Right atrium auricular region (tissue), 2 donors: ENCODE measurements at regions not wholly inside any gene's neighbourhood (a gene's known extent, or its start where the extent isn't known, plus 50 kb on each side); places are given as distances from the start of the nearest gene placed in this dataset.

Experiments
- DNase-seq: peaks from one replicate; pipeline ENCODE4 v3.0.0-alpha.2; 2019; ENCODE audit warnings: low spot score
- H3K27ac ChIP-seq, 2 donors: fragments of 200-600 bp; sonication (generic); 1 replicate in 1 of 2; 2 replicates in 1 of 2; pipeline ENCODE4 v1.5.1; 2016 to 2019
- H3K27me3 ChIP-seq, 2 donors: fragments of 200-600 bp; sonication (generic); one replicate each; pipeline versions ENCODE4 v1.5.1 to v1.6.0; 2017 to 2019
- H3K36me3 ChIP-seq: fragments of 200-600 bp; sonication (generic); one replicate; pipeline ENCODE4 v1.5.1; 2016
- H3K4me1 ChIP-seq, 2 donors: fragments of 200-600 bp; sonication (generic); one replicate each; pipeline versions ENCODE4 v1.5.1 to v1.6.0; 2017 to 2019
- H3K4me3 ChIP-seq, 2 donors: fragments of 200-600 bp; sonication (generic); 1 replicate in 1 of 2; 2 replicates in 1 of 2; pipeline ENCODE4 v1.5.1; 2017 to 2019; ENCODE audit warnings: mild to moderate bottlenecking in 1 of 2, moderate library complexity in 1 of 2
- H3K9me3 ChIP-seq, 2 donors: fragments of 200-600 bp; sonication (generic); one replicate each; pipeline ENCODE4 v1.5.1; 2019
- TF ChIP-seq, protein P1 (sequence below), 2 donors: fragments of 200-600 bp; sonication (generic); IDR thresholded peaks; one replicate each; pipeline ENCODE4 v1.5.1; 2019; ENCODE audit warnings: antibody characterized with exemption in 2 of 2

DNA sequence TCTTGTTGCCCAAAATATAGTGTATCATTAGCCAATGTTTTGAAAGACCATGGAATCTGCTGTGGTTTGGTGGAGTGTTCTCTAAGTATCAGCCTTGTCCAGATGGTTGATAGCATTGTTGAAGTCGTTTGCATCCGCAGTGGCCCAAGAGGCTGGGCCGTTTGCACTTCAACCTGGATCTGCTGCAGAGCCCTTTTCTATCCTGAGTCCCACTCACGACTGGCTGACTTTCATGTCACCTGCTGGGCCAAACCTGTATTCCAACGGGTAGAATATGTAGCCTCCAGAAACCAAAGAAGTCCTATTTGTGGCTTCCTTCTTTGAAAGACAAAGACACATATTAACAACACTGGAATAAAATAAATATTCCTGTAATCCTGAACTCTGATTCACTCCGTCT, 1154.1 kb downstream of the RPIA start:
- Histone ChIP-seq H3K27ac (no peak overlapping the region), H3K4me3 (no peak overlapping the region), H3K36me3 (no peaks in the 10 kb centered on the region), H3K4me1 (no peaks in the 10 kb centered on the region), H3K27me3 (no peaks in the 10 kb centered on the region), H3K9me3 (no peaks in the 10 kb centered on the region)
- TF ChIP-seq, protein P1, sequence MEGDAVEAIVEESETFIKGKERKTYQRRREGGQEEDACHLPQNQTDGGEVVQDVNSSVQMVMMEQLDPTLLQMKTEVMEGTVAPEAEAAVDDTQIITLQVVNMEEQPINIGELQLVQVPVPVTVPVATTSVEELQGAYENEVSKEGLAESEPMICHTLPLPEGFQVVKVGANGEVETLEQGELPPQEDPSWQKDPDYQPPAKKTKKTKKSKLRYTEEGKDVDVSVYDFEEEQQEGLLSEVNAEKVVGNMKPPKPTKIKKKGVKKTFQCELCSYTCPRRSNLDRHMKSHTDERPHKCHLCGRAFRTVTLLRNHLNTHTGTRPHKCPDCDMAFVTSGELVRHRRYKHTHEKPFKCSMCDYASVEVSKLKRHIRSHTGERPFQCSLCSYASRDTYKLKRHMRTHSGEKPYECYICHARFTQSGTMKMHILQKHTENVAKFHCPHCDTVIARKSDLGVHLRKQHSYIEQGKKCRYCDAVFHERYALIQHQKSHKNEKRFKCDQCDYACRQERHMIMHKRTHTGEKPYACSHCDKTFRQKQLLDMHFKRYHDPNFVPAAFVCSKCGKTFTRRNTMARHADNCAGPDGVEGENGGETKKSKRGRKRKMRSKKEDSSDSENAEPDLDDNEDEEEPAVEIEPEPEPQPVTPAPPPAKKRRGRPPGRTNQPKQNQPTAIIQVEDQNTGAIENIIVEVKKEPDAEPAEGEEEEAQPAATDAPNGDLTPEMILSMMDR (IDR thresholded peaks at IDR 0.05): no peak
- DNase-seq: no peak

DNA sequence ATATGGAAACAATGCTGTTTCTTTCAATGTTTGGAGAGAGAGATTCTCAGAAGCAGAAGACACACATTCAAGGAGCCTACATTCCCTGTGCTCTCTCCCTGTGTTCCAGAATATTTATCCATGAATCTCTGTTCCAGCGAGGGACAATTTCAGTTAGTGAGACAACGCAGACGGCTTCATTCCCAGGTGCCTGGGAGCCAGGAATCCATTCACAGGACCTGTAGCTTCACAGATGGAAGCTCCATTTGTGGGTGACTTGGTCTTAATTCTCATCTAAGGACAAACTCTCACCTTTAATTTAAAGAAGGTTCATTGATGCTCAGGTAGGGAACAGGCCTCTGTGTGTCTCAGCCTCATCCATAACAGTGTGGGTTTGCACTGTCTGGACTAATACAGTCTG, 1156.6 kb downstream of the RPIA start:
- no peak overlapping the region for H3K27ac ChIP-seq
- no peak overlapping the region for H3K4me3 ChIP-seq
- no peaks in the 10 kb centered on the region for H3K27me3 ChIP-seq
- H3K9me3 ChIP-seq: no peaks in the 10 kb centered on the region
- TF ChIP-seq, protein P1 (IDR thresholded peaks at IDR 0.05): no peak
- H3K4me1 ChIP-seq: no peaks in the 10 kb centered on the region
- no peaks in the 10 kb centered on the region for H3K36me3 ChIP-seq
- no peak for DNase-seq

DNA sequence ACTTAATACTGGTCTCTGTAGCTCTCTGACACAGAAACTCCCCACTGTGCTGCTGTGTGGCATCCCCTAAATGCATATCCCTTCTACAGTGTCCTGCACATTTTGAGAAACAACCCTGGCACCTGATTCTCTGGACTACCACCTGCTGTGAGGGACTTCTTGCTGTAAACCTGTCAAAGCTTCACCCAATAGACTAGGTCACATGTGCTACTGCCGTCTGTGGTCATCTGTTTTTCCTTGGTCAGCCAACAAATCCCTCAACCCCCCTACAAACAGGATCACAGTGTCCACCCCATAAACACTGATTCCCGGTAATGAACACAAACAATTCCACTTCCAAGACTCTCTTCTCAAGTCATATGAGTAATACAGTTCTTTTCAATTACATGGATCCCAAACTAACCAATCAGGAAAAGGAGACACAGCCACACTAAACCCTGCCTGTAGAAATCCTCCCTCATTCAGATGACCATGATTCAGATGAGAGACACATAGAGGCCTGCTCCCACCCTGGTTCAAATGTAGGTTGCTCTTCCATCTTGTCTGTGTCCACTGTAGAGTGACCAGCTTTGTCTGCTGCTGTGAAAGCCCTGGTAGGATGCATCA, 1157.4 kb downstream of the RPIA start:
- Histone ChIP-seq H3K4me1 (no peaks in the 10 kb centered on the region), H3K36me3 (no peaks in the 10 kb centered on the region), H3K4me3 (no peak overlapping the region), H3K27ac (no peak overlapping the region), H3K27me3 (no peaks in the 10 kb centered on the region), H3K9me3 (no peaks in the 10 kb centered on the region)
- TF ChIP-seq, protein P1 (IDR thresholded peaks at IDR 0.05): no peak
- no peak for DNase-seq

DNA sequence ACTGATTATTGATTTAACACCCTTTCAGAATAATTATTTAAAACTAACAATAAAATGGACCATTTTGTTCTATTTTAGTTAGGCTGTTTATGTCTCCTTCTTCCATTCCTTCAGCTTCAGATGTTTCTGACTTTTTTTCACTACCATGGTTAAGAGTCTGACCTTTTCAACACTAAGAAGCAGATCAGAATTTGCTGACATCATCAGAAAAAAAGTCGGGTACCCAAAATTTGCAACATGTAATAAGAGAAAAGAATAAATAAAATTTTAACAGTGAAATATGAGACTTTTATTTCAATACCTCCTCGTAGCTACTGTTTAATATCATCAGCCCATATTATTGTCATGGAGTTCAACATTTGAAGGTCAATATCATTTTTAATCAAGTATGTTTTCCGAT, 1158.3 kb downstream of the RPIA start:
- no peaks in the 10 kb centered on the region for H3K4me1 ChIP-seq
- no peaks in the 10 kb centered on the region for H3K27me3 ChIP-seq
- H3K9me3 ChIP-seq: no peaks in the 10 kb centered on the region
- TF ChIP-seq, protein P1 (IDR thresholded peaks at IDR 0.05): no peak
- no peaks in the 10 kb centered on the region for H3K36me3 ChIP-seq
- H3K4me3 ChIP-seq: no peak overlapping the region
- DNase-seq: no peak
- H3K27ac ChIP-seq: no peak overlapping the region

DNA sequence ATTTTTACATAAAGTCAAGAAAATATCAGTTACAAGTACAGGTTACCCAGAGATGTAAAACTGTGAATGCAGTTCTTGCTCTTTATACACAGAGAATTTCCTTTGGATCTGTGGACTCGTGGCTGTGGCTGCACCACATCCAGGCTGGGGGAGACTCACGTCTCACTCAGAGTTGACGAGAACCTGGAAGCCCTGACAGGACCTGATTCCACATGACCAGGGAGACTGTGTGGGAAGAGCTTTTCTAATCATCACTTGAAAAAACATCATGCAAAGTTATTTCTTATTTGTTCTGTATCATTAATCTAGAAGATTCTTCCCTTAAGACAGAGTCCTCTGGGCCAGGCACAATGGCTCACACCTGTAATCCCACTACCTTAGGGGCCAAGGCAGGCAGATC, 1159.0 kb downstream of the RPIA start:
- no peak for DNase-seq
- Histone ChIP-seq H3K27ac (no peak overlapping the region), H3K4me3 (no peak overlapping the region), H3K4me1 (no peaks in the 10 kb centered on the region), H3K27me3 (no peaks in the 10 kb centered on the region), H3K9me3 (no peaks in the 10 kb centered on the region), H3K36me3 (no peaks in the 10 kb centered on the region)
- TF ChIP-seq, protein P1 (IDR thresholded peaks at IDR 0.05): no peak

DNA sequence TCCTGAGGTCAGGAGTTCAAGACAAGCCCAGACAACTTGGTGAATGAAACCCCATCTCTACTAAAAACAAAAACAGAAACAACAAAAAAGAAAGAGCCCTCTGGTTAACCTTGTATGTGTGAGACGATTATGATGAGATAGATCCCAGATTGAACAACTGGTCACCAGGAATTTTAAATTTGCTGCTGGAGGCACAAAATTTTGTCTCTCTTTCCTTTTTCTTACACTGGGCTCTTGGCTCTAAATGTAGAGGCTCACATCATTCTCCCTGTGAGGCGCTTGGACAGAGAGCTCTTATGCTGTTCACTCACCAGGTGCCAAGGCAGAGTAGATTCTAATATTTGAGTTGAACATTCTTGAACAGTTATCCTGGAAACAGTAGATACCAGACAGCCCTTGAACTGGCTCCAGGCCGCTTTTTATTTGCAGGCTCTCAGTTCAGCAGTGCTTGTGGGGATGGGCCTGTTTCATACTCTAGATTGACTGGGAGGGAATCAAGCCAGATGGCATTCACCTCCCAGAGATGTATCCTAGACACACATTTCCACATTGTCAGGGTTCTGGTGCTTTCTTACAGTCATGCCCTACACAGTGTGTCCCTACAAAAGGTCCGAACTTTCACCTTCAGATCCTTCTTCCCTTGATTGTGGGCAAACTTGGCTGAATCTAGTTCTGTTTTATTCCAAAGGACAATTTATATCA, 1159.6 kb downstream of the RPIA start:
- TF ChIP-seq, protein P1 (IDR thresholded peaks at IDR 0.05): no peak

More for the DNA sequence above, 1159.6 kb downstream of the RPIA start:
- Histone ChIP-seq H3K9me3 (no peaks in the 10 kb centered on the region), H3K4me3 (no peak overlapping the region), H3K27ac (no peak overlapping the region), H3K4me1 (no peaks in the 10 kb centered on the region), H3K36me3 (no peaks in the 10 kb centered on the region), H3K27me3 (no peaks in the 10 kb centered on the region)
- no peak for DNase-seq
